Lower leg skin (tissue), 4 donors: ENCODE measurements at regions not wholly inside any gene's neighbourhood (a gene's known extent, or its start where the extent isn't known, plus 50 kb on each side); places are given as distances from the start of the nearest gene placed in this dataset.

Experiments
- DNase-seq, 2 donors: peaks; one replicate each; pipeline ENCODE4 v3.0.0-alpha.2; 2019; ENCODE audit warnings: low spot score in 2 of 2
- H3K4me3 ChIP-seq: fragments of 200-600 bp; sonication (generic); 2 replicates; pipeline ENCODE4 v1.5.1; 2017; ENCODE audit warnings: mild to moderate bottlenecking, low read depth; ENCODE audit not compliant: poor library complexity, severe bottlenecking
- CTCF ChIP-seq, 3 donors: fragments of 450-650 bp; IDR thresholded peaks; one replicate each; pipeline ENCODE4 v1.5.1; 2016; ENCODE audit warnings: antibody characterized with exemption in 3 of 3, mild to moderate bottlenecking in 3 of 3, moderate library complexity in 2 of 3
- POLR2A ChIP-seq, 2 donors: fragments of 450-650 bp; IDR thresholded peaks; one replicate each; pipeline ENCODE4 v1.6.1; 2016 to 2017; ENCODE audit warnings: antibody characterized with exemption in 2 of 2, mild to moderate bottlenecking in 1 of 2, moderate library complexity in 1 of 2
- WGBS, 2 donors: methylation state at CpG; one replicate each; pipeline ENCODE4 v1.1.5; 2018; 5-methylcytosine and 5-hydroxymethylcytosine counted together
- intact Hi-C: fragments of 100-400 bp; cut with DNase I; formaldehyde crosslinking; loops from one replicate; pipeline ENCODE4 v1.15.0; 2023; ENCODE audit warnings: low total_unique reads

- no peak for DNase-seq
- no peak overlapping the region for H3K4me3 ChIP-seq
- no peak for TF ChIP-seq CTCF (IDR thresholded peaks at IDR 0.05)
- 74 to 87% methylated on average over 5 of the region's 5 CpGs for WGBS, 2 donors
- intact Hi-C loops, result no loop called here
Observed at GRCh38 chr18:40108596-40108995, 1846.4 kb upstream of the PIK3C3 start.

GRCh38 chr18:40102903-40103302, 1852.1 kb upstream of the PIK3C3 start:
- H3K4me3 ChIP-seq, result no peak overlapping the region
- DNase-seq, result no peak
- TF ChIP-seq CTCF (IDR thresholded peaks at IDR 0.05), result no peak
- TF ChIP-seq POLR2A (IDR thresholded peaks at IDR 0.05), result no peak
- intact Hi-C loops, result no loop called here

- 95% methylated on average over 2 of the region's 2 CpGs for WGBS, 2 donors
- no peak for TF ChIP-seq POLR2A (IDR thresholded peaks at IDR 0.05)
- no peak for DNase-seq
- intact Hi-C loops, result loop anchor here (5.0 kb wide), 1 partner anchor 698 kb away; no protein-coding TSS in a partner anchor
- no peak overlapping the region for H3K4me3 ChIP-seq
Observed at GRCh38 chr18:40099641-40100040, 1855.4 kb upstream of the PIK3C3 start.

- WGBS, 2 donors, result 45 to 52% methylated on average over 3 of the region's 3 CpGs
- H3K4me3 ChIP-seq, result no peak overlapping the region
- TF ChIP-seq POLR2A (IDR thresholded peaks at IDR 0.05), result no peak
- no peak for TF ChIP-seq CTCF (IDR thresholded peaks at IDR 0.05)
- DNase-seq, result no peak
- intact Hi-C loops, result loop anchor here (5.0 kb wide), 1 partner anchor 701 kb away; no protein-coding TSS in a partner anchor
Observed at GRCh38 chr18:40096675-40097074, 1858.4 kb upstream of the PIK3C3 start.

GRCh38 chr18:40094441-40094840, 1860.6 kb upstream of the PIK3C3 start:
- intact Hi-C loops, result no loop called here
- H3K4me3 ChIP-seq, result no peak overlapping the region
- 59 to 82% methylated on average over 2 of the region's 2 CpGs for WGBS, 2 donors
- no peak for DNase-seq
- no peak for TF ChIP-seq POLR2A (IDR thresholded peaks at IDR 0.05)

- intact Hi-C loops, result no loop called here
- TF ChIP-seq CTCF (IDR thresholded peaks at IDR 0.05) (no peak), POLR2A (IDR thresholded peaks at IDR 0.05) (no peak)
- 75 to 80% methylated on average over 3 of the region's 3 CpGs for WGBS, 2 donors
- H3K4me3 ChIP-seq, result no peak overlapping the region
- DNase-seq, result no peak
Observed at GRCh38 chr18:40088130-40088529, 1866.9 kb upstream of the PIK3C3 start.

GRCh38 chr18:40079786-40080185, 1875.2 kb upstream of the PIK3C3 start:
- 73 to 78% methylated on average over 2 of the region's 2 CpGs for WGBS, 2 donors
- H3K4me3 ChIP-seq, result no peak overlapping the region
- TF ChIP-seq CTCF (IDR thresholded peaks at IDR 0.05) (no peak), POLR2A (IDR thresholded peaks at IDR 0.05) (no peak)
- DNase-seq, result no peak
- intact Hi-C loops, result no loop called here
